Thyroid gland (tissue), 4 donors: ENCODE measurements at regions not wholly inside any gene's neighbourhood (a gene's known extent, or its start where the extent isn't known, plus 50 kb on each side); places are given as distances from the start of the nearest gene placed in this dataset.

Source experiments
- DNase-seq, 2 donors: peaks; one replicate each; pipeline ENCODE4 v3.0.0-alpha.2; 2019
- H3K27ac ChIP-seq, 3 donors: fragments of 200-600 bp; sonication (generic); 1 replicate in 2 of 3; 2 replicates in 1 of 3; pipeline ENCODE4 v1.5.1; 2016 to 2019; ENCODE audit warnings: mild to moderate bottlenecking in 1 of 3, moderate library complexity in 1 of 3
- H3K27me3 ChIP-seq: fragments of 200-600 bp; sonication (generic); one replicate; pipeline ENCODE4 v1.5.1; 2019
- H3K36me3 ChIP-seq, 2 donors: fragments of 200-600 bp; sonication (generic); one replicate each; pipeline ENCODE4 v1.5.1; 2016 to 2019
- H3K4me1 ChIP-seq, 2 donors: fragments of 200-600 bp; sonication (generic); one replicate each; pipeline ENCODE4 v1.5.1; 2017 to 2019
- H3K4me3 ChIP-seq, 3 donors: fragments of 200-600 bp; sonication (generic); replicated peaks in 1 of 3; 1 replicate in 2 of 3; 2 replicates in 1 of 3; pipeline ENCODE4 v1.5.1; 2016; ENCODE audit warnings: mild to moderate bottlenecking in 1 of 3
- H3K9me3 ChIP-seq: fragments of 200-600 bp; sonication (generic); one replicate; pipeline ENCODE4 v1.5.1; 2017
- POLR2A ChIP-seq, 2 donors: fragments of 450-650 bp; IDR thresholded peaks; one replicate each; pipeline ENCODE4 v1.6.1; 2017; ENCODE audit warnings: antibody characterized with exemption in 2 of 2, mild to moderate bottlenecking in 2 of 2, moderate library complexity in 1 of 2
- WGBS, 2 donors: methylation state at CpG; one replicate each; pipeline ENCODE4 v1.1.5; 2017; 5-methylcytosine and 5-hydroxymethylcytosine counted together
- intact Hi-C: fragments of 100-400 bp; cut with DNase I; formaldehyde crosslinking; loops from one replicate; pipeline ENCODE4 v1.15.1; 2023
- TF ChIP-seq, protein P1 (sequence below), 6 experiments: fragments of 200-600 bp in 3 of 6; fragments of 450-650 bp in 3 of 6; sonication (generic) in 3 of 6; IDR thresholded peaks; one replicate each; pipeline ENCODE4 v1.5.1; 2016 to 2019; ENCODE audit warnings: antibody characterized with exemption in 6 of 6, mild to moderate bottlenecking in 2 of 6, inconsistent platforms in 1 of 6, moderate library complexity in 1 of 6

DNA sequence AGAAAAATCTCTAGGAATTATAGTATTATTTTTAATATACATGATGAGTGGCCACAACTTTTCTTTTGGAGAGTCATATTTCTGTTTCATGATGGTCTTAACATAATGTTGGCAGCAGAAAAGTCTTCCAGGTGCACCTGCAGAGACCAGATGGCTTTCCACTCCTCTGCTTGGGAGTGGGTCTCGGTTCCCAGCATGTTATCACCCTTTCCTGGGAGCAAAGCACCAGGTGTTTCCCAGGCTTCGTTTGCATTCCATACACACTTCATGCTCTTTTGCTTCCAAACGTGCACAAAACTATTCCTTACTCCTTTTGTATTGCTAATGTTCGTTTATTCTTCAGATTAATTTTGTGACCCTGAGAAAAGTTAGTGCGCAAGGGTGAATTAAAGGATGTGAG lies 305.2 kb downstream of the CDH2 start:
- 64% methylated on average over 5 of the region's 5 CpGs for WGBS, 2 donors
- TF ChIP-seq POLR2A (IDR thresholded peaks at IDR 0.05), result no peak
- TF ChIP-seq, protein P1, sequence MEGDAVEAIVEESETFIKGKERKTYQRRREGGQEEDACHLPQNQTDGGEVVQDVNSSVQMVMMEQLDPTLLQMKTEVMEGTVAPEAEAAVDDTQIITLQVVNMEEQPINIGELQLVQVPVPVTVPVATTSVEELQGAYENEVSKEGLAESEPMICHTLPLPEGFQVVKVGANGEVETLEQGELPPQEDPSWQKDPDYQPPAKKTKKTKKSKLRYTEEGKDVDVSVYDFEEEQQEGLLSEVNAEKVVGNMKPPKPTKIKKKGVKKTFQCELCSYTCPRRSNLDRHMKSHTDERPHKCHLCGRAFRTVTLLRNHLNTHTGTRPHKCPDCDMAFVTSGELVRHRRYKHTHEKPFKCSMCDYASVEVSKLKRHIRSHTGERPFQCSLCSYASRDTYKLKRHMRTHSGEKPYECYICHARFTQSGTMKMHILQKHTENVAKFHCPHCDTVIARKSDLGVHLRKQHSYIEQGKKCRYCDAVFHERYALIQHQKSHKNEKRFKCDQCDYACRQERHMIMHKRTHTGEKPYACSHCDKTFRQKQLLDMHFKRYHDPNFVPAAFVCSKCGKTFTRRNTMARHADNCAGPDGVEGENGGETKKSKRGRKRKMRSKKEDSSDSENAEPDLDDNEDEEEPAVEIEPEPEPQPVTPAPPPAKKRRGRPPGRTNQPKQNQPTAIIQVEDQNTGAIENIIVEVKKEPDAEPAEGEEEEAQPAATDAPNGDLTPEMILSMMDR (IDR thresholded peaks at IDR 0.05), result no peak

DNA sequence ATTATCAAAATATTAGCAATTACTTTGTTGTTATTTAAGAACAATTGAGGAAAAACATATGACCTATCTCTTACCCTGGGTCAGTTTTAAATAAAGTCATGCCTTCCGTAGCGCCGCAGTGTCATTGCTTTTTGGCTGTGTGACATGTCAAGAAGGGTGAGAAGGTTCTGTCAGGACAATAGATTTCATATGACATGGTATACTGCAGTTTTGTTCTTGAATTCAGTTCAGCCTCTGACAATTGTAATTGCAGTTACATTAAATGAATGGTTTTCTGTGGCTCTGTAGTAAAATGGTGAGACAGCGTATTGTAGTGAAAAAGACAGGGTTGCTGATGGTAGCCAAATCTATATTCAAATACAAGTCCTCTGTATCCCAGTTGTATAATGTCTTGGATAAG lies 307.2 kb downstream of the CDH2 start:
- H3K4me3 ChIP-seq, result no peak overlapping the region
- TF ChIP-seq POLR2A (IDR thresholded peaks at IDR 0.05), result no peak
- TF ChIP-seq, protein P1 (IDR thresholded peaks at IDR 0.05), result no peak
- no peaks in the 10 kb centered on the region for H3K9me3 ChIP-seq
- H3K4me1 ChIP-seq, result no peaks in the 10 kb centered on the region
- H3K27ac ChIP-seq, result no peak overlapping the region
- no peaks in the 10 kb centered on the region for H3K27me3 ChIP-seq
- WGBS, 2 donors, result 94 to 95% methylated on average over 4 of the region's 4 CpGs
- DNase-seq, result no peak
- no peaks in the 10 kb centered on the region for H3K36me3 ChIP-seq
- intact Hi-C loops, result no loop called here

More for the DNA sequence above, 305.2 kb downstream of the CDH2 start:
- Histone ChIP-seq H3K27me3 (no peaks in the 10 kb centered on the region), H3K36me3 (no peaks in the 10 kb centered on the region), H3K4me1 (no peaks in the 10 kb centered on the region), H3K4me3 (no peak overlapping the region), H3K27ac (no peak overlapping the region), H3K9me3 (no peaks in the 10 kb centered on the region)
- no peak for DNase-seq
- intact Hi-C loops, result no loop called here

DNA sequence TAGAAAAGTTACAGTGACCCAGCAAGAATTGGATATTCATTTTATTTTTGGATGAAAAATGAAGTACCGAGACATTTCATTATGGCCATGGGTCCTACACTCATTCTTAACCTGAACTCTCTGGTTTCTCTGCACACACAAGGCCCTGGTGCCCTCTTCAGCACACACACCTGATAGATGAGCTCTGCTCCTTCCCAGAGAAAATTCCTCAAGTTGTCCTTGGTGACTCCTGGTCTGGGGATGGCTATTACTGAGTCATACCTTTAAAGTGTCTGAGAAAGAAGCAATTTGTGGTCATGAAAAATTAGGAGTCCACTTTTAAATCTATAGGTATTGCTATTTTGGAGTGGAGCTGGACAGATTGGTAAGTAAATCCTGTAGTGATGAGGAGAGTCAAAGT lies 311.5 kb downstream of the CDH2 start:
- H3K27me3 ChIP-seq, result no peaks in the 10 kb centered on the region
- no peak for DNase-seq
- no peak for TF ChIP-seq POLR2A (IDR thresholded peaks at IDR 0.05)
- TF ChIP-seq, protein P1 (IDR thresholded peaks at IDR 0.05), result no peak
- 90 to 95% methylated on average over 1 of the region's 1 CpG for WGBS, 2 donors
- H3K4me1 ChIP-seq, result no peaks in the 10 kb centered on the region
- no peaks in the 10 kb centered on the region for H3K9me3 ChIP-seq
- intact Hi-C loops, result no loop called here
- no peak overlapping the region for H3K4me3 ChIP-seq
- H3K27ac ChIP-seq, result no peak overlapping the region
- H3K36me3 ChIP-seq, result no peaks in the 10 kb centered on the region

DNA sequence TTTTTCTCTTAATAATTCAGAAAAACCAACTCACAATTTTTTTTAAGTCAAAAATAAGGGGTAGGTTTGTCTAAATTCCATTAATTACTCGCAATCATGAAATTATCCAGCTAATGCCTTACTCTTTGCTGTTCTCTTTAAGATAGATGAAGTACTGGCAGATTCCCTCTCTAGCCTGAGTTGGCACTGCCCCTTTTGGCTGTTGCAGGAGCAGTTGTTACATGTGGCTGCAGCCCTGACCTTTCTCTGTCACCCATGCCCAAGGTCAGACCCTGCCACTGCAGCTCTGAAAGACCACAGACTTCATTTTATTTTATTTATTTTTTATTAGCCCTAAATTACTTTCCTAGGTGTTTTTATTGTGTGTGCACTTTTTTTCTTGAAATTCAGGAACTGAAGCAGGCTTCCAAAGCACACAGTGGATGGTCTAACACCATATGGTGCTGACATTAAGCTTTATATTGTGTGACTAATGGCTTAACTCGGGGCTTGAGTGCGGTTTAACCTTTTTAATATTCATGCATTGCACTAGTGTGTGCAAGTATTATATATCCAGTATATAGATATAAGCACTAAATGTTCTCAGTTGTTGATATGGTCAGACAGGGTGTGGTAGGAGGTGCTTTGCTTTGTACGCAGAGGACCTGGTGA lies 313.0 kb downstream of the CDH2 start:
- Histone ChIP-seq H3K36me3 (no peaks in the 10 kb centered on the region), H3K4me1 (no peaks in the 10 kb centered on the region), H3K4me3 (no peak overlapping the region), H3K27me3 (no peaks in the 10 kb centered on the region), H3K27ac (no peak overlapping the region), H3K9me3 (no peaks in the 10 kb centered on the region)
- no peak for TF ChIP-seq POLR2A (IDR thresholded peaks at IDR 0.05)
- TF ChIP-seq, protein P1 (IDR thresholded peaks at IDR 0.05), result no peak
- 62 to 64% methylated on average over 4 of the region's 4 CpGs for WGBS, 2 donors
- no peak for DNase-seq
- intact Hi-C loops, result no loop called here

DNA sequence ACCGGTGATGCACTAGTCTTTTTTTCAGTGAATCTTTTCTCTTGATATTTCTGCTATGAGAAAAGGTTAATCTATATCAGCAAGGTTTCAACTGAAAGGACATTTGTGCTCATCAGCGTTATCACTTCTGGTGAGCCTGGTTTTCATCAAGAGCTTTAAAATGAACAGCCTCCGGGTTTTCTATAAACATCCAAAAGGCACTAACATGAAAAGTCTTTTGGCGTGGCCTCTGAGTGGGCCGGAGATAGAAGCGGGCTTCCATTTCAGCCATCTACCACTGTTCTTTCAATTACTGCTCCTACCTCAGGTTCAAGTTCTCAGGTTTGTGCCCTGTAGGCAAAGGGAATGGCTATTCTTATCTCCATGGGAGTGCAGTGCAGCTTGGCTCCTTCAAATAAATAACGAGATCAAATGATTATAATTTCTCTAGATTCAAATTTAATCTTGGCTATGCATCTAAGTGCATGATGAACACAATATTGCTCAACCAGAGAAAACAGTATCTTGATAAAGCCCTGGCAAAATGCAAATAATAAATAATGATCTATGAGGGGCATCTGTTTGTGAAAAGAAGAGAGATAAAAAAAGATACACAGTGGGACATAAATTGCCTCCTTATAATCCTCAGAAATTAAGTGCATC lies 314.8 kb downstream of the CDH2 start:
- no peak for TF ChIP-seq POLR2A (IDR thresholded peaks at IDR 0.05)
- TF ChIP-seq, protein P1 (IDR thresholded peaks at IDR 0.05), result no peak
- Histone ChIP-seq H3K9me3 (no peaks in the 10 kb centered on the region), H3K27me3 (no peaks in the 10 kb centered on the region), H3K4me3 (no peak overlapping the region), H3K36me3 (no peaks in the 10 kb centered on the region), H3K4me1 (no peaks in the 10 kb centered on the region), H3K27ac (no peak overlapping the region)
- intact Hi-C loops, result no loop called here
- no peak for DNase-seq
- 83 to 94% methylated on average over 7 of the region's 7 CpGs for WGBS, 2 donors
